OCI-LY3 (cell line): ENCODE measurements at regions not wholly inside any gene's neighbourhood (a gene's known extent, or its start where the extent isn't known, plus 50 kb on each side); places are given as distances from the start of the nearest gene placed in this dataset.

Experiments used
- H2AFZ ChIP-seq: fragments of 200-600, 300-600 bp; shearing (Covaris generic); 2 replicates; pipeline ENCODE4 v1.6.0; 2014; ENCODE audit warnings: antibody characterized with exemption, low read depth, low read length
- H3K27ac ChIP-seq: fragments of 200-600, 300-600 bp; sonication (generic); 2 replicates; pipeline ENCODE4 v1.5.1; 2014; ENCODE audit warnings: mild to moderate bottlenecking, low read length, moderate library complexity, mixed read lengths
- H3K27me3 ChIP-seq: fragments of 200-600, 300-600 bp; sonication (generic); 2 replicates; pipeline ENCODE4 v1.6.1; 2014; ENCODE audit warnings: low read depth, low read length, mixed read lengths
- H3K36me3 ChIP-seq: fragments of 200-600, 300-600 bp; sonication (generic); replicated peaks from 2 replicates; pipeline ENCODE3; 2014; ENCODE audit warnings: low read depth, low read length, mixed read lengths
- H3K4me1 ChIP-seq: fragments of 300-600, 200-600 bp; sonication (generic); 2 replicates; pipeline ENCODE4 v1.6.1; 2014; ENCODE audit warnings: low read length, mixed read lengths
- H3K4me2 ChIP-seq: fragments of 200-600, 300-600 bp; sonication (generic); 2 replicates; pipeline ENCODE4 v1.6.1; 2014; ENCODE audit warnings: low read length, mixed read lengths
- H3K4me3 ChIP-seq: fragments of 300-600, 200-600 bp; sonication (generic); 2 replicates; pipeline ENCODE4 v1.5.1; 2014; ENCODE audit warnings: antibody characterized with exemption, mild to moderate bottlenecking, low read length, moderate library complexity
- H3K79me2 ChIP-seq: fragments of 300-600, 200-600 bp; shearing (Covaris generic); 2 replicates; pipeline ENCODE4 v1.6.1; 2014; ENCODE audit warnings: mild to moderate bottlenecking, low read length, mixed read lengths
- H3K9ac ChIP-seq: fragments of 300-600, 200-600 bp; shearing (Covaris generic); 2 replicates; pipeline ENCODE4 v1.6.0; 2014; ENCODE audit warnings: mild to moderate bottlenecking, low read length, moderate library complexity
- H3K9me3 ChIP-seq: fragments of 200-600, 300-600 bp; shearing (Covaris generic); 2 replicates; pipeline ENCODE4 v1.6.1; 2014; ENCODE audit warnings: low read length, mixed read lengths; ENCODE audit not compliant: insufficient read depth
- H4K20me1 ChIP-seq: fragments of 200-600, 300-600 bp; sonication (generic); 2 replicates; pipeline ENCODE4 v1.6.1; 2016; ENCODE audit warnings: low read length, mixed read lengths; ENCODE audit not compliant: insufficient read depth
- EZH2phosphoT487 ChIP-seq: fragments of 200-600 bp; shearing (Covaris generic); IDR thresholded peaks from 2 replicates; pipeline ENCODE4 v1.6.1; 2018; ENCODE audit warnings: antibody characterized with exemption, mixed run types, low read depth
- TF ChIP-seq, protein P1 (sequence below): fragments of 200-600, 300-600 bp; sonication (generic); IDR thresholded peaks from 2 replicates; pipeline ENCODE4 v1.5.1; 2014; ENCODE audit warnings: antibody characterized with exemption, low read length, low read depth

DNA sequence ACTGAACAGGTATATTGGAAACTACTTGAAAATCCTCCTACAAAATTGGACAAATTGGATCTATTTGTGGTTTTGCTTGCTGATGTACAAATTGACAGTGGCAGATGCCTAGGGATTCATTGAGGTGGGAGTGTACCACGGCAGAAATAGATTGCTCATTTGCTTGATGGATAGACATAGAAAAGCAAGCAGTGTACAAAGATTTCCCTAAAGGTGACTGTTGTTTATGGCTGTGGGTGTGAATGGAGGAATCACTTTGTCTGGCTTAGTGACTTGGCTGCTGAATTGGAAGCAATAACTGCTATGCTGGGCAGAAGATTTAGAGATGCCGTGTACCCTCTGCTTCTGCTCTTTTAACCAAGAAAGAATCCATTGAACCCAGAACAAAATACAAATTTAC is 191.0 kb upstream of the GRID2 start:
- Histone ChIP-seq H4K20me1 (no peaks in the 10 kb centered on the region), H3K4me2 (no peak overlapping the region), H3K27me3 (no peaks in the 10 kb centered on the region), H3K27ac (no peak overlapping the region), H3K4me1 (no peaks in the 10 kb centered on the region), H3K9ac (no peak overlapping the region), H3K4me3 (no peak overlapping the region), H3K9me3 (no peaks in the 10 kb centered on the region), H2AFZ (no peak overlapping the region), H3K79me2 (no peaks in the 10 kb centered on the region), H3K36me3 (no peaks in the 10 kb centered on the region)
- TF ChIP-seq, protein P1, sequence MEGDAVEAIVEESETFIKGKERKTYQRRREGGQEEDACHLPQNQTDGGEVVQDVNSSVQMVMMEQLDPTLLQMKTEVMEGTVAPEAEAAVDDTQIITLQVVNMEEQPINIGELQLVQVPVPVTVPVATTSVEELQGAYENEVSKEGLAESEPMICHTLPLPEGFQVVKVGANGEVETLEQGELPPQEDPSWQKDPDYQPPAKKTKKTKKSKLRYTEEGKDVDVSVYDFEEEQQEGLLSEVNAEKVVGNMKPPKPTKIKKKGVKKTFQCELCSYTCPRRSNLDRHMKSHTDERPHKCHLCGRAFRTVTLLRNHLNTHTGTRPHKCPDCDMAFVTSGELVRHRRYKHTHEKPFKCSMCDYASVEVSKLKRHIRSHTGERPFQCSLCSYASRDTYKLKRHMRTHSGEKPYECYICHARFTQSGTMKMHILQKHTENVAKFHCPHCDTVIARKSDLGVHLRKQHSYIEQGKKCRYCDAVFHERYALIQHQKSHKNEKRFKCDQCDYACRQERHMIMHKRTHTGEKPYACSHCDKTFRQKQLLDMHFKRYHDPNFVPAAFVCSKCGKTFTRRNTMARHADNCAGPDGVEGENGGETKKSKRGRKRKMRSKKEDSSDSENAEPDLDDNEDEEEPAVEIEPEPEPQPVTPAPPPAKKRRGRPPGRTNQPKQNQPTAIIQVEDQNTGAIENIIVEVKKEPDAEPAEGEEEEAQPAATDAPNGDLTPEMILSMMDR = no peak
- no peak for TF ChIP-seq EZH2phosphoT487

DNA sequence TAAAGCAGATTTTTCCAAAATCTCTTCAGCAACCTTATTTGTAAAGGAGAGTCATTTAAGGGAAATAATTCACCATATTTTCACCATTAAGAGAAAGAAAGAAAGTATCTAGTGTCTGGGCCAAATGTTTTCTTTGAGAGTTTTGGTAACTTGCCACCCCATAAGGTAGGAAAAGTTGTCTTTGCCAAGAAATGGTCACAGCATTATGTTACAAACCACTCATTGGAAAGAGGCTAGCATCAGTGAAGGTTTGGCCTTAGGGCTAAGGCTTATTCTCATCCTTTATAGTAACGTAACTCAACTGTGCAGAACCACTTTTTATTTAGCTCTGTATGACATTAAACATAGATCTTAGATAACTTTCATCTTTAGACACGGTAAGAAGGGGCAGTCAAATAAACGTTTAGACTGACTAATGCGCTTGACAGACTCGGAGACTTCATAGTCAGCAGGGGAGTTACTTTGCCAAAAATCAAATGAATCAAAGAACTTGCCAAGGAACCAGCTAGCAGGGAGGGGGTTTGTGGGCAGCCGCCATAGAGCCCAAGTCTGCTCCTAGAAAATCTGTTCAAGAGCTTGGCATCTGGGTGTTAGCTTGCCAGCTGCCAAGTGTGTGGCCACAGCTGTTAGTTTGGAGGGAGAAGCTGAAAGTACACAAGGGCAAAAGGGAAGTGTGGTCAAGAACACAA is 182.8 kb upstream of the GRID2 start:
- Histone ChIP-seq H3K79me2 (no peaks in the 10 kb centered on the region), H3K27ac (no peak overlapping the region), H3K36me3 (no peaks in the 10 kb centered on the region), H3K9ac (no peak overlapping the region), H3K4me1 (no peaks in the 10 kb centered on the region), H4K20me1 (no peaks in the 10 kb centered on the region), H3K27me3 (no peaks in the 10 kb centered on the region), H2AFZ (no peak overlapping the region), H3K9me3 (no peaks in the 10 kb centered on the region), H3K4me2 (no peak overlapping the region), H3K4me3 (no peak overlapping the region)
- TF ChIP-seq EZH2phosphoT487 = no peak
- TF ChIP-seq, protein P1 = no peak

DNA sequence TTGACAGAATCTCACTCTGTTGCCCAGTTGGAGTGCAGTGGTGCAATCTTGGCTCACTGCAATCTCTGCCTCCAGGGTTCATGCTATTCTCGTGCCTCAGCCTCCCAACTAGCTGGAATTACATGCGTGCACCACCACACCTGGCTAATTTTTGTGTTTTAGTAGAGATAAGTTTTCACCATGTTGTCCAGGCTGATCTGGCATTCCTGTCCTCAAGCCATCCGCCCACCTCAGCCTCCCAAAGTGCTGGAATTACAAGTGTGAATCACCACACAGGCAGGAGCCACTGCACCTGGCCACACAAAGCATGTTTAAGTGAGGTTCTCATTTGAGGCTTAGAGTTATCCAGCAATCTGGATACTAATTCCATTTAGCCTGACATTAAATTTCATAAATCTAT is 180.9 kb upstream of the GRID2 start:
- no peak overlapping the region for H3K9ac ChIP-seq
- H3K79me2 ChIP-seq = no peaks in the 10 kb centered on the region
- H2AFZ ChIP-seq = no peak overlapping the region
- H3K4me1 ChIP-seq = no peaks in the 10 kb centered on the region
- no peak overlapping the region for H3K4me3 ChIP-seq
- no peak for TF ChIP-seq EZH2phosphoT487
- TF ChIP-seq, protein P1 = no peak
- no peaks in the 10 kb centered on the region for H4K20me1 ChIP-seq
- no peaks in the 10 kb centered on the region for H3K36me3 ChIP-seq
- no peak overlapping the region for H3K27ac ChIP-seq
- no peak overlapping the region for H3K4me2 ChIP-seq
- no peaks in the 10 kb centered on the region for H3K9me3 ChIP-seq
- H3K27me3 ChIP-seq = no peaks in the 10 kb centered on the region

DNA sequence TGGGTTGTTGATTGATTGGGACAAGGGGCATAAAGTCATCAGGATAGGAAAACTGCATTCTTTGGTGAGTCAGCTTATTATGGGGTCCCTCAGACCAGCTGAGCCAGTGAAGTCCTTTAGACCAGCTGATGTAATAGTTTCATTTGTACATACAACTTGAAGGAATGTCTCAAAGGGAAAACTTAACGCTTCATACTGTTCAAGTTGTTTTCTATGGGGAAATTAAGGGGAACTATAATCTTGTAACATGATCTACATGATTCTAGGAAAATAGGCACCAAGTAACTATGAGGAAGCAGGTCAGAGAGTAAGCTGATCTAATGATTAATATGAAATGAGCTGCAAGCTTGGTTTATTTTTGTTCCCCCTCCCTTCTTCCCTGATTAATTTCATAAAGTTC is 175.1 kb upstream of the GRID2 start:
- no peak overlapping the region for H3K4me3 ChIP-seq
- no peak overlapping the region for H3K4me2 ChIP-seq
- H3K36me3 ChIP-seq = no peaks in the 10 kb centered on the region
- no peaks in the 10 kb centered on the region for H3K9me3 ChIP-seq
- H3K27me3 ChIP-seq = no peaks in the 10 kb centered on the region
- no peak for TF ChIP-seq EZH2phosphoT487
- TF ChIP-seq, protein P1 = no peak
- no peak overlapping the region for H3K9ac ChIP-seq
- no peak overlapping the region for H2AFZ ChIP-seq
- H3K79me2 ChIP-seq = no peaks in the 10 kb centered on the region
- H3K27ac ChIP-seq = no peak overlapping the region
- H3K4me1 ChIP-seq = no peaks in the 10 kb centered on the region
- H4K20me1 ChIP-seq = no peaks in the 10 kb centered on the region
